ENCODE measurements at regions not wholly inside any gene's neighbourhood (a gene's known extent, or its start where the extent isn't known, plus 50 kb on each side); places are given as distances from the start of the nearest gene placed in this dataset.
"Not testable (repeated sequence)": the region's sequence is repeated elsewhere in the genome, so short reads cannot be mapped to it uniquely, and the experiment has no call there.

GRCh38 chr13:90928109-90928508 lies 419.4 kb upstream of the MIR17HG start:
- intact Hi-C loops (cut with DNase I, micrococcal nuclease), result no loop called here
- no peak for ATAC-seq
- DNase-seq, result no peak

- ATAC-seq (no peak), DNase-seq (no peak)
- intact Hi-C loops (cut with DNase I, micrococcal nuclease), result no loop called here
These were observed 414.2 kb upstream of the MIR17HG start for GRCh38 chr13:90933097-90933826.

GRCh38 chr13:90934741-90935140 lies 412.7 kb upstream of the MIR17HG start:
- ATAC-seq (no peak), DNase-seq (no peak)
- intact Hi-C loops (cut with DNase I, micrococcal nuclease), result no loop called here

- intact Hi-C loops (cut with DNase I, micrococcal nuclease), result no loop called here
- ATAC-seq (no peak), DNase-seq (no peak)
These were observed 408.6 kb upstream of the MIR17HG start for GRCh38 chr13:90938848-90939247.

GRCh38 chr13:90943946-90944345 lies 403.5 kb upstream of the MIR17HG start:
- ATAC-seq (no peak), DNase-seq (no peak)
- intact Hi-C loops (cut with DNase I, micrococcal nuclease), result no loop called here

GRCh38 chr13:90945146-90945545 lies 402.3 kb upstream of the MIR17HG start:
- intact Hi-C loops (cut with DNase I, micrococcal nuclease); DNase-seq: not testable (repeated sequence)

GRCh38 chr13:90946125-90946524 lies 401.4 kb upstream of the MIR17HG start:
- ATAC-seq; intact Hi-C loops (cut with DNase I, micrococcal nuclease); DNase-seq: not testable (repeated sequence)

More at GRCh38 chr13:90945146-90945545, 402.3 kb upstream of the MIR17HG start:
- ATAC-seq, result not testable (repeated sequence)

GRCh38 chr13:90947976-90948375 lies 399.5 kb upstream of the MIR17HG start:
- intact Hi-C loops (cut with DNase I, micrococcal nuclease), result no loop called here
- ATAC-seq, result no peak
- DNase-seq, result no peak

GRCh38 chr13:90950160-90950559 lies 397.3 kb upstream of the MIR17HG start:
- no peak for ATAC-seq
- intact Hi-C loops (cut with DNase I, micrococcal nuclease), result no loop called here
- no peak for DNase-seq

GRCh38 chr13:90951663-90952062 lies 395.8 kb upstream of the MIR17HG start:
- intact Hi-C loops (cut with DNase I, micrococcal nuclease), result no loop called here

GRCh38 chr13:90952326-90952725 lies 395.2 kb upstream of the MIR17HG start:
- ATAC-seq (no peak), DNase-seq (no peak)
- intact Hi-C loops (cut with DNase I, micrococcal nuclease), result no loop called here

More at GRCh38 chr13:90951663-90952062, 395.8 kb upstream of the MIR17HG start:
- DNase-seq (no peak), ATAC-seq (no peak)

- DNase-seq (no peak), ATAC-seq (no peak)
- intact Hi-C loops (cut with DNase I, micrococcal nuclease), result no loop called here
These were observed 392.8 kb upstream of the MIR17HG start for GRCh38 chr13:90954605-90955195.

- intact Hi-C loops (cut with DNase I, micrococcal nuclease), result no loop called here
- no peak for ATAC-seq
- DNase-seq, result no peak
These were observed 391.5 kb upstream of the MIR17HG start for GRCh38 chr13:90956031-90956430.

GRCh38 chr13:90958866-90959265 lies 388.6 kb upstream of the MIR17HG start:
- DNase-seq, result no peak
- no peak for ATAC-seq
- intact Hi-C loops (cut with DNase I, micrococcal nuclease), result no loop called here

- DNase-seq (no peak), ATAC-seq (no peak)
- intact Hi-C loops (cut with DNase I, micrococcal nuclease), result no loop called here
These were observed 379.2 kb upstream of the MIR17HG start for GRCh38 chr13:90968166-90968904.

- intact Hi-C loops (cut with DNase I, micrococcal nuclease), result no loop called here
- DNase-seq (no peak), ATAC-seq (no peak)
These were observed 373.1 kb upstream of the MIR17HG start for GRCh38 chr13:90974249-90974975.

- ATAC-seq (no peak), DNase-seq (no peak)
- intact Hi-C loops (cut with DNase I, micrococcal nuclease), result no loop called here
These were observed 368.4 kb upstream of the MIR17HG start for GRCh38 chr13:90979059-90979458.

GRCh38 chr13:90984756-90985155 lies 362.7 kb upstream of the MIR17HG start:
- ATAC-seq, result no peak
- DNase-seq, result no peak
- intact Hi-C loops (cut with DNase I, micrococcal nuclease), result no loop called here

GRCh38 chr13:90995001-90995400 lies 352.5 kb upstream of the MIR17HG start:
- ATAC-seq (no peak), DNase-seq (no peak)
- intact Hi-C loops (cut with DNase I, micrococcal nuclease), result no loop called here

Measured in left colon (tissue), 2 donors.